Prostate gland (tissue), 2 donors: ENCODE measurements at regions not wholly inside any gene's neighbourhood (a gene's known extent, or its start where the extent isn't known, plus 50 kb on each side); places are given as distances from the start of the nearest gene placed in this dataset.
"Not testable (repeated sequence)": the region's sequence is repeated elsewhere in the genome, so short reads cannot be mapped to it uniquely, and the experiment has no call there.

Experiments used
- POLR2AphosphoS5 ChIP-seq: sonication (generic); formaldehyde crosslinking; IDR thresholded peaks from one replicate; pipeline ENCODE4 v1.6.1; 2017; ENCODE audit warnings: antibody characterized with exemption
- TF ChIP-seq, protein P1 (sequence below), 4 experiments: fragments of 200-600 bp in 2 of 4; fragments of 450-650 bp in 2 of 4; sonication (generic) in 2 of 4; IDR thresholded peaks; 1 replicate in 3 of 4; 2 replicates in 1 of 4; pipeline ENCODE4 v1.5.1; 2016 to 2019; ENCODE audit warnings: antibody characterized with exemption in 4 of 4, mild to moderate bottlenecking in 2 of 4, moderate library complexity in 2 of 4

DNA sequence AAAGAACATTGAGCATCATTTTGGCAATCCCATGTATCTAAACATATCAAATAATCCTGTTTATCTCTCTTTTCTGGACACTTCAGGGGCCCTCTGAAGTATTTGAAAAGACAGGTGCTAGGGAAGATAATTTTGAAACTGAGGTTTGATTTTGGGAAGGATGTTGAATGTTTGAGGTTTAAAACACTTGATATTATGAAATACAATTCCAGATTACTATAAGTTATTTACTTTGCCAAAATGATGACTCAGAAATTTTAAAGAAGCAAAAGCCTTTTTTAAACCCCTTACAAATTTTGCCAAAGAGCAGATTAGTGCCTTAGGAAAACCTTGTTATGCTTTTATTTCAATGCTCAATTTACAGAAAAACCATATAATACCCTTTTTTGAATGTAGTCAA, 99.1 kb upstream of the ARMC3 start:
- TF ChIP-seq, protein P1, sequence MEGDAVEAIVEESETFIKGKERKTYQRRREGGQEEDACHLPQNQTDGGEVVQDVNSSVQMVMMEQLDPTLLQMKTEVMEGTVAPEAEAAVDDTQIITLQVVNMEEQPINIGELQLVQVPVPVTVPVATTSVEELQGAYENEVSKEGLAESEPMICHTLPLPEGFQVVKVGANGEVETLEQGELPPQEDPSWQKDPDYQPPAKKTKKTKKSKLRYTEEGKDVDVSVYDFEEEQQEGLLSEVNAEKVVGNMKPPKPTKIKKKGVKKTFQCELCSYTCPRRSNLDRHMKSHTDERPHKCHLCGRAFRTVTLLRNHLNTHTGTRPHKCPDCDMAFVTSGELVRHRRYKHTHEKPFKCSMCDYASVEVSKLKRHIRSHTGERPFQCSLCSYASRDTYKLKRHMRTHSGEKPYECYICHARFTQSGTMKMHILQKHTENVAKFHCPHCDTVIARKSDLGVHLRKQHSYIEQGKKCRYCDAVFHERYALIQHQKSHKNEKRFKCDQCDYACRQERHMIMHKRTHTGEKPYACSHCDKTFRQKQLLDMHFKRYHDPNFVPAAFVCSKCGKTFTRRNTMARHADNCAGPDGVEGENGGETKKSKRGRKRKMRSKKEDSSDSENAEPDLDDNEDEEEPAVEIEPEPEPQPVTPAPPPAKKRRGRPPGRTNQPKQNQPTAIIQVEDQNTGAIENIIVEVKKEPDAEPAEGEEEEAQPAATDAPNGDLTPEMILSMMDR (IDR thresholded peaks at IDR 0.05), result not testable (repeated sequence)
- TF ChIP-seq POLR2AphosphoS5, result not testable (repeated sequence)
